ENCODE measurements at regions not wholly inside any gene's neighbourhood (a gene's known extent, or its start where the extent isn't known, plus 50 kb on each side); places are given as distances from the start of the nearest gene placed in this dataset.

DNA sequence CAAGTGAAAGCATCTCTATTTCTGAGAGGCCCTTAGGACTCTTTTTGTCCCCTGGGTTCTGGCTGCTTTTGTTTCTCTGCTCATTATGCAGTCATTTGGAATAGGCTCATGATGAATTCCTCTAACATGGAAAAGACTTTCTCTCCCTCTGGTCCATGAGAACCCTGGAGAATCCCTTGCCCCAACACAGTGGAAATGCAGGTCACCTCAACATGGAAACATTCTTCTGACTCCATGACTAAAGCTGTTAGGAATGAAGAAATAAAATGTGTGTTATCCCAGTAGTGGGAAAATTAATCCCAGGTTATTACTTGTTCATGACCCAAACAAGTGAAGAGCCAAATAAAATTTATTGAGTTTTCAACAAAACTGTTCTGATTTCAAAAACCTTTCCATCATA is 458.6 kb downstream of the EPM2A start:
- no peak for TF ChIP-seq POLR2A (IDR thresholded peaks at IDR 0.05; ENCODE audit: low read length)
- no peak for TF ChIP-seq GATA1 (IDR thresholded peaks at IDR 0.05; ENCODE audit: low read depth, low read length)
